ENCODE measurements at regions not wholly inside any gene's neighbourhood (a gene's known extent, or its start where the extent isn't known, plus 50 kb on each side); places are given as distances from the start of the nearest gene placed in this dataset.

DNA sequence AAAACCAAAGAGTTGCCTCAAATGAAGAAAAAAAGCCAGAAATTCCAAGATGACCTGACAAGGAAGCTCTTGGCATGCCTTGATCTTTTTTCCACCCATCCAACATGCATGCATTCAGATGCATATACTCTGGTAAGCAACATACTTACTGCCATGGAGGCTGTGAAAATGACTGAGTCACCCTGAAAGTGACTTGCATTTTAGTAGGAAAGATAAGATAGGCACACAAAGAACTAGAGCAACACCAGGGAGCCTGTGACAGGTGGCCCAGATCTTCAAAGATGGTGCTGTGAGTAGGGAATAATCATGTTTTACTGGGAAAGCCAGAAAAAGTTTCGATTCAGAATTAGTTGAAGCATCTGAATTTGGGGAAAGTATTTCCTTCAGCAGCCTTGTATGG lies 185.1 kb upstream of the SLCO3A1 start (continued):
- TF ChIP-seq, protein P1, sequence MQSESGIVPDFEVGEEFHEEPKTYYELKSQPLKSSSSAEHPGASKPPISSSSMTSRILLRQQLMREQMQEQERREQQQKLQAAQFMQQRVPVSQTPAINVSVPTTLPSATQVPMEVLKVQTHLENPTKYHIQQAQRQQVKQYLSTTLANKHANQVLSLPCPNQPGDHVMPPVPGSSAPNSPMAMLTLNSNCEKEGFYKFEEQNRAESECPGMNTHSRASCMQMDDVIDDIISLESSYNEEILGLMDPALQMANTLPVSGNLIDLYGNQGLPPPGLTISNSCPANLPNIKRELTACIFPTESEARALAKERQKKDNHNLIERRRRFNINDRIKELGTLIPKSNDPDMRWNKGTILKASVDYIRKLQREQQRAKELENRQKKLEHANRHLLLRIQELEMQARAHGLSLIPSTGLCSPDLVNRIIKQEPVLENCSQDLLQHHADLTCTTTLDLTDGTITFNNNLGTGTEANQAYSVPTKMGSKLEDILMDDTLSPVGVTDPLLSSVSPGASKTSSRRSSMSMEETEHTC (IDR thresholded peaks at IDR 0.05), result no peak
- peak; percentile 95 for TF ChIP-seq MAFG (tag; conservative IDR thresholded peaks at IDR 0.05)
- TF ChIP-seq FOXJ3 (CRISPR knock-in tag; IDR thresholded peaks at IDR 0.05), result no peak
- no peak for TF ChIP-seq GABPB1 (CRISPR knock-in tag; IDR thresholded peaks at IDR 0.05)
- no peak for TF ChIP-seq ZBED1 (IDR thresholded peaks at IDR 0.05)
- no peak for TF ChIP-seq BMI1 (IDR thresholded peaks at IDR 0.05; ENCODE audit: low read length)
- no peak for TF ChIP-seq ZZZ3 (IDR thresholded peaks at IDR 0.05)
- no peak for TF ChIP-seq NR3C1 (CRISPR knock-in tag; IDR thresholded peaks at IDR 0.05)
- TF ChIP-seq CBX2 (IDR thresholded peaks at IDR 0.05; ENCODE audit: insufficient read depth, low read length, poor library complexity, severe bottlenecking), result no peak
- TF ChIP-seq, protein P2, sequence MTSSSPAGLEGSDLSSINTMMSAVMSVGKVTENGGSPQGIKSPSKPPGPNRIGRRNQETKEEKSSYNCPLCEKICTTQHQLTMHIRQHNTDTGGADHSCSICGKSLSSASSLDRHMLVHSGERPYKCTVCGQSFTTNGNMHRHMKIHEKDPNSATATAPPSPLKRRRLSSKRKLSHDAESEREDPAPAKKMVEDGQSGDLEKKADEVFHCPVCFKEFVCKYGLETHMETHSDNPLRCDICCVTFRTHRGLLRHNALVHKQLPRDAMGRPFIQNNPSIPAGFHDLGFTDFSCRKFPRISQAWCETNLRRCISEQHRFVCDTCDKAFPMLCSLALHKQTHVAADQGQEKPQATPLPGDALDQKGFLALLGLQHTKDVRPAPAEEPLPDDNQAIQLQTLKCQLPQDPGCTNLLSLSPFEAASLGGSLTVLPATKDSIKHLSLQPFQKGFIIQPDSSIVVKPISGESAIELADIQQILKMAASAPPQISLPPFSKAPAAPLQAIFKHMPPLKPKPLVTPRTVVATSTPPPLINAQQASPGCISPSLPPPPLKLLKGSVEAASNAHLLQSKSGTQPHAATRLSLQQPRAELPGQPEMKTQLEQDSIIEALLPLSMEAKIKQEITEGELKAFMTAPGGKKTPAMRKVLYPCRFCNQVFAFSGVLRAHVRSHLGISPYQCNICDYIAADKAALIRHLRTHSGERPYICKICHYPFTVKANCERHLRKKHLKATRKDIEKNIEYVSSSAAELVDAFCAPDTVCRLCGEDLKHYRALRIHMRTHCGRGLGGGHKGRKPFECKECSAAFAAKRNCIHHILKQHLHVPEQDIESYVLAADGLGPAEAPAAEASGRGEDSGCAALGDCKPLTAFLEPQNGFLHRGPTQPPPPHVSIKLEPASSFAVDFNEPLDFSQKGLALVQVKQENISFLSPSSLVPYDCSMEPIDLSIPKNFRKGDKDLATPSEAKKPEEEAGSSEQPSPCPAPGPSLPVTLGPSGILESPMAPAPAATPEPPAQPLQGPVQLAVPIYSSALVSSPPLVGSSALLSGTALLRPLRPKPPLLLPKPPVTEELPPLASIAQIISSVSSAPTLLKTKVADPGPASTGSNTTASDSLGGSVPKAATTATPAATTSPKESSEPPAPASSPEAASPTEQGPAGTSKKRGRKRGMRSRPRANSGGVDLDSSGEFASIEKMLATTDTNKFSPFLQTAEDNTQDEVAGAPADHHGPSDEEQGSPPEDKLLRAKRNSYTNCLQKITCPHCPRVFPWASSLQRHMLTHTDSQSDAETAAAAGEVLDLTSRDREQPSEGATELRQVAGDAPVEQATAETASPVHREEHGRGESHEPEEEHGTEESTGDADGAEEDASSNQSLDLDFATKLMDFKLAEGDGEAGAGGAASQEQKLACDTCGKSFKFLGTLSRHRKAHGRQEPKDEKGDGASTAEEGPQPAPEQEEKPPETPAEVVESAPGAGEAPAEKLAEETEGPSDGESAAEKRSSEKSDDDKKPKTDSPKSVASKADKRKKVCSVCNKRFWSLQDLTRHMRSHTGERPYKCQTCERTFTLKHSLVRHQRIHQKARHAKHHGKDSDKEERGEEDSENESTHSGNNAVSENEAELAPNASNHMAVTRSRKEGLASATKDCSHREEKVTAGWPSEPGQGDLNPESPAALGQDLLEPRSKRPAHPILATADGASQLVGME (CRISPR knock-in tag; IDR thresholded peaks at IDR 0.05), result no peak
- TF ChIP-seq, protein P3, sequence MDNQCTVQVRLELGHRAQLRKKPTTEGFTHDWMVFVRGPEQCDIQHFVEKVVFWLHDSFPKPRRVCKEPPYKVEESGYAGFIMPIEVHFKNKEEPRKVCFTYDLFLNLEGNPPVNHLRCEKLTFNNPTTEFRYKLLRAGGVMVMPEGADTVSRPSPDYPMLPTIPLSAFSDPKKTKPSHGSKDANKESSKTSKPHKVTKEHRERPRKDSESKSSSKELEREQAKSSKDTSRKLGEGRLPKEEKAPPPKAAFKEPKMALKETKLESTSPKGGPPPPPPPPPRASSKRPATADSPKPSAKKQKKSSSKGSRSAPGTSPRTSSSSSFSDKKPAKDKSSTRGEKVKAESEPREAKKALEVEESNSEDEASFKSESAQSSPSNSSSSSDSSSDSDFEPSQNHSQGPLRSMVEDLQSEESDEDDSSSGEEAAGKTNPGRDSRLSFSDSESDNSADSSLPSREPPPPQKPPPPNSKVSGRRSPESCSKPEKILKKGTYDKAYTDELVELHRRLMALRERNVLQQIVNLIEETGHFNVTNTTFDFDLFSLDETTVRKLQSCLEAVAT (IDR thresholded peaks at IDR 0.05), result no peak
- TF ChIP-seq SIN3B (IDR thresholded peaks at IDR 0.05; ENCODE audit: low read depth), result no peak
